ENCODE measurements at regions not wholly inside any gene's neighbourhood (a gene's known extent, or its start where the extent isn't known, plus 50 kb on each side); places are given as distances from the start of the nearest gene placed in this dataset.

GRCh38 chr9:117860849-117861248, 156.6 kb downstream of the TLR4 start:
- DNase-seq (ENCODE audit: low read depth): peak; percentile 4

GRCh38 chr9:117864385-117865057, 160.3 kb downstream of the TLR4 start:
- no peak for DNase-seq (ENCODE audit: low read depth)

GRCh38 chr9:117868594-117868993, 164.4 kb downstream of the TLR4 start:
- no peak for DNase-seq (ENCODE audit: low read depth)

- DNase-seq (ENCODE audit: low read depth): no peak
These were observed 165.1 kb downstream of the TLR4 start for GRCh38 chr9:117869287-117869686.

- DNase-seq (ENCODE audit: low read depth): no peak
These were observed 165.5 kb downstream of the TLR4 start for GRCh38 chr9:117869712-117870111.

GRCh38 chr9:117873664-117874063, 169.5 kb downstream of the TLR4 start:
- DNase-seq (ENCODE audit: low read depth): no peak

- no peak for DNase-seq (ENCODE audit: low read depth)
These were observed 171.7 kb downstream of the TLR4 start for GRCh38 chr9:117875886-117876285.

GRCh38 chr9:117882171-117882570, 178.0 kb downstream of the TLR4 start:
- DNase-seq (ENCODE audit: low read depth): no peak

- DNase-seq (ENCODE audit: low read depth): no peak
These were observed 182.4 kb downstream of the TLR4 start for GRCh38 chr9:117886616-117887015.

GRCh38 chr9:117887383-117887782, 183.2 kb downstream of the TLR4 start:
- peak; percentile 3 for DNase-seq (ENCODE audit: low read depth)

- no peak for DNase-seq (ENCODE audit: low read depth)
These were observed 183.7 kb downstream of the TLR4 start for GRCh38 chr9:117887941-117888340.

GRCh38 chr9:117903453-117903852, 199.2 kb downstream of the TLR4 start:
- DNase-seq (ENCODE audit: low read depth): no peak

- DNase-seq (ENCODE audit: low read depth): no peak
These were observed 202.6 kb downstream of the TLR4 start for GRCh38 chr9:117906763-117907162.

GRCh38 chr9:117907420-117907819, 203.2 kb downstream of the TLR4 start:
- no peak for DNase-seq (ENCODE audit: low read depth)

GRCh38 chr9:117916291-117916690, 212.1 kb downstream of the TLR4 start:
- no peak for DNase-seq (ENCODE audit: low read depth)

GRCh38 chr9:117917873-117918272, 213.7 kb downstream of the TLR4 start:
- DNase-seq (ENCODE audit: low read depth): peak; percentile 22

GRCh38 chr9:117919538-117919937, 215.3 kb downstream of the TLR4 start:
- no peak for DNase-seq (ENCODE audit: low read depth)

- DNase-seq (ENCODE audit: low read depth): peak; percentile 54
These were observed 221.9 kb downstream of the TLR4 start for GRCh38 chr9:117926031-117926658.

- DNase-seq (ENCODE audit: low read depth): no peak
These were observed 223.2 kb downstream of the TLR4 start for GRCh38 chr9:117927354-117927753.

- DNase-seq (ENCODE audit: low read depth): peak; percentile 73
These were observed 225.7 kb downstream of the TLR4 start for GRCh38 chr9:117929868-117930267.

- no peak for DNase-seq (ENCODE audit: low read depth)
These were observed 228.4 kb downstream of the TLR4 start for GRCh38 chr9:117932585-117932984.

GRCh38 chr9:117936185-117937130, 232.3 kb downstream of the TLR4 start:
- no peak for DNase-seq (ENCODE audit: low read depth)

GRCh38 chr9:117938086-117938485, 233.9 kb downstream of the TLR4 start:
- DNase-seq (ENCODE audit: low read depth): peak; percentile 50

Measured in M059J (cell line).